ENCODE measurements at regions not wholly inside any gene's neighbourhood (a gene's known extent, or its start where the extent isn't known, plus 50 kb on each side); places are given as distances from the start of the nearest gene placed in this dataset.

DNA sequence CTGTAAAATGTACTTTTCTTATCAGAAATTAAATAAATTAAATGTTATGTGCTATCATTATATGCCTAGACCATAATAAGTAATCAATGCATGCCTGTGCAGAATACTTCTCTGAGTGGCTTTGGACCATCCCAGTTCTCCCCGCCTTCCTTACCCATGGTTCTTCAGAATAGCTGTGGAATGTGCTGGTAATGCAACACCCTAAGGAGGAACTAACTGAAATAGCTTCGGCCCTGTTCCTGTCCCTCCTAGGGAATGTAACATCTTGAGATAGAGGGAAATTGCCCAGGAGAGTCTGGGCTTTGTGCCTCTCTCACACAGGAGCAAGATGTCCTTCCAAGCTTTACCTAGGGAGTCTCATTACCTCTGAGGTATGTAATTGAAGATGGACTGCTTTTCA, 693.6 kb upstream of the HS3ST1 start (continued):
- no peak for TF ChIP-seq SIN3A (conservative IDR thresholded peaks at IDR 0.05 in 1 of 2, IDR thresholded peaks at IDR 0.05 in 1 of 2; ENCODE audit: low read depth in 1 of 2, low read length in 2 of 2)
- no peak for TF ChIP-seq SRF (IDR thresholded peaks at IDR 0.05; ENCODE audit: low read depth, low read length)
- no peak for TF ChIP-seq HDAC2 (IDR thresholded peaks at IDR 0.05; ENCODE audit: borderline replicate concordance in 1 of 2, low read depth in 2 of 2, low read length in 2 of 2)
- TF ChIP-seq BCL11A (IDR thresholded peaks at IDR 0.05; ENCODE audit: low read depth in 2 of 2, low read length in 2 of 2), result no peak
- no peak for TF ChIP-seq KDM4A (IDR thresholded peaks at IDR 0.05; ENCODE audit: low read depth, low read length, severe bottlenecking)
- TF ChIP-seq ASH2L (IDR thresholded peaks at IDR 0.05; ENCODE audit: low read length), result no peak
